Testis (tissue), 2 donors: ENCODE measurements at regions not wholly inside any gene's neighbourhood (a gene's known extent, or its start where the extent isn't known, plus 50 kb on each side); places are given as distances from the start of the nearest gene placed in this dataset.

Experiments
- DNase-seq: peaks from one replicate; pipeline ENCODE4 v3.0.0-alpha.2; 2019
- H3K27ac ChIP-seq, 2 donors: fragments of 200-600 bp; sonication (generic); one replicate each; pipeline ENCODE4 v1.5.1; 2019
- H3K27me3 ChIP-seq: fragments of 200-600 bp; sonication (generic); one replicate; pipeline ENCODE4 v1.5.1; 2019
- H3K36me3 ChIP-seq: fragments of 200-600 bp; sonication (generic); one replicate; pipeline ENCODE4 v1.5.1; 2017; ENCODE audit warnings: low read depth; ENCODE audit errors: missing control alignments
- H3K4me1 ChIP-seq: fragments of 200-600 bp; sonication (generic); one replicate; pipeline ENCODE4 v1.5.1; 2019
- H3K4me3 ChIP-seq, 2 donors: fragments of 200-600 bp; sonication (generic); one replicate each; pipeline ENCODE4 v1.5.1; 2017 to 2019
- H3K9me3 ChIP-seq: fragments of 200-600 bp; sonication (generic); one replicate; pipeline ENCODE4 v1.5.1; 2017
- POLR2A ChIP-seq: fragments of 450-650 bp; IDR thresholded peaks from one replicate; pipeline ENCODE4 v1.6.1; 2017; ENCODE audit warnings: antibody characterized with exemption, mild to moderate bottlenecking, moderate library complexity
- WGBS, 2 donors: methylation state at CpG; one replicate each; pipeline ENCODE4 v1.1.5; 2018; 5-methylcytosine and 5-hydroxymethylcytosine counted together
- intact Hi-C: fragments of 100-400 bp; cut with DNase I; formaldehyde crosslinking; loops from one replicate; pipeline ENCODE4 v1.15.1; 2023; ENCODE audit warnings: low total_unique reads
- TF ChIP-seq, protein P1 (sequence below), 3 experiments: fragments of 450-650 bp in 2 of 3; fragments of 200-600 bp in 1 of 3; sonication (generic) in 1 of 3; IDR thresholded peaks; one replicate each; pipeline ENCODE4 v1.5.1; 2016 to 2019; ENCODE audit warnings: antibody characterized with exemption in 3 of 3, mild to moderate bottlenecking in 2 of 3, moderate library complexity in 1 of 3

DNA sequence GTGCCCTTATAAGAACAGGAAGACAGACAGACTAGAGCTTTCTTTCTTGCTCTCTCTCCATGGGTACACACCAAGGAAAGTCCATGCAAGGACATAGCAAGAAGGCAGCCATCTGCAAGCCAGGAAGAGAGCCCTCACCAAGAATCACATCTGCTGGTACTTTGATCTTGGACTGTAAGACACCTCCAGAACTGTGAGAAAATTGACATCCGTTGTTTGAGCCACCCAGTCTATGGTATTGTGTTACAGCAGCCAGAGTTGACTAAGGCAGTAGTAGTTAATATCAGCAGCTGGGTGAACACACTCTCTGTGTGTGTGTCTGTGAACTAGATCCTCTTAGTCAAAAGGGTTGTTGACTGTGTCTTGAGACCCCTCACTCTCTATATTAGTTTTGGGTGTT lies 53.8 kb upstream of the PPP2R5A start:
- Histone ChIP-seq H3K4me1 (no peaks in the 10 kb centered on the region), H3K4me3 (no peak overlapping the region), H3K27me3 (no peaks in the 10 kb centered on the region), H3K27ac (no peak overlapping the region), H3K36me3 (no peaks in the 10 kb centered on the region), H3K9me3 (no peaks in the 10 kb centered on the region)
- no peak for DNase-seq
- intact Hi-C loops = no loop called here
- WGBS, 2 donors = 75 to 95% methylated on average over 1 of the region's 1 CpG
- TF ChIP-seq, protein P1, sequence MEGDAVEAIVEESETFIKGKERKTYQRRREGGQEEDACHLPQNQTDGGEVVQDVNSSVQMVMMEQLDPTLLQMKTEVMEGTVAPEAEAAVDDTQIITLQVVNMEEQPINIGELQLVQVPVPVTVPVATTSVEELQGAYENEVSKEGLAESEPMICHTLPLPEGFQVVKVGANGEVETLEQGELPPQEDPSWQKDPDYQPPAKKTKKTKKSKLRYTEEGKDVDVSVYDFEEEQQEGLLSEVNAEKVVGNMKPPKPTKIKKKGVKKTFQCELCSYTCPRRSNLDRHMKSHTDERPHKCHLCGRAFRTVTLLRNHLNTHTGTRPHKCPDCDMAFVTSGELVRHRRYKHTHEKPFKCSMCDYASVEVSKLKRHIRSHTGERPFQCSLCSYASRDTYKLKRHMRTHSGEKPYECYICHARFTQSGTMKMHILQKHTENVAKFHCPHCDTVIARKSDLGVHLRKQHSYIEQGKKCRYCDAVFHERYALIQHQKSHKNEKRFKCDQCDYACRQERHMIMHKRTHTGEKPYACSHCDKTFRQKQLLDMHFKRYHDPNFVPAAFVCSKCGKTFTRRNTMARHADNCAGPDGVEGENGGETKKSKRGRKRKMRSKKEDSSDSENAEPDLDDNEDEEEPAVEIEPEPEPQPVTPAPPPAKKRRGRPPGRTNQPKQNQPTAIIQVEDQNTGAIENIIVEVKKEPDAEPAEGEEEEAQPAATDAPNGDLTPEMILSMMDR (IDR thresholded peaks at IDR 0.05) = no peak
- no peak for TF ChIP-seq POLR2A

DNA sequence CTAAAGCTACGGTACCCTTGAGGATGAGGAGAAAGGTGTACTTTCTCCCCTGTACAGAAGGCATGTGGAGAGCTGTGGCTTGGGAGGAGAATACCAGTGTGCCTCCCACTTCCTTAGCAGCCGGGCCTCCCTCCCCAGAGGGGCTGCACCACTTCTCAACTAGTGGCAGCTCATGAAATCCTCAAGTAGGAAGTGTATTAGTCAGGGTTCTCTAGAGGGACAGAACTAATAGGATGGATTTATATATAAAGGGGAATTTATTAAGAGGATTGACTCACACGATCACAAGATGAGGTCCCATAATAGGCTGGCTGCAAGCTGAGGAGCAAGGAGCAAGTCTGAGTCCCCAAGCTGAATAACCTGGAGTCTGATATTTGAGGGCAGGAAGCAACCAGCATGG lies 53.1 kb upstream of the PPP2R5A start:
- H3K36me3 ChIP-seq = no peaks in the 10 kb centered on the region
- no peak overlapping the region for H3K27ac ChIP-seq
- DNase-seq = no peak
- intact Hi-C loops = no loop called here
- H3K4me3 ChIP-seq = no peak overlapping the region
- no peaks in the 10 kb centered on the region for H3K27me3 ChIP-seq
- H3K9me3 ChIP-seq = no peaks in the 10 kb centered on the region
- 86 to 87% methylated on average over 2 to 3 of the region's 3 CpGs for WGBS, 2 donors
- H3K4me1 ChIP-seq = no peaks in the 10 kb centered on the region
- no peak for TF ChIP-seq POLR2A
- TF ChIP-seq, protein P1 (IDR thresholded peaks at IDR 0.05) = no peak

DNA sequence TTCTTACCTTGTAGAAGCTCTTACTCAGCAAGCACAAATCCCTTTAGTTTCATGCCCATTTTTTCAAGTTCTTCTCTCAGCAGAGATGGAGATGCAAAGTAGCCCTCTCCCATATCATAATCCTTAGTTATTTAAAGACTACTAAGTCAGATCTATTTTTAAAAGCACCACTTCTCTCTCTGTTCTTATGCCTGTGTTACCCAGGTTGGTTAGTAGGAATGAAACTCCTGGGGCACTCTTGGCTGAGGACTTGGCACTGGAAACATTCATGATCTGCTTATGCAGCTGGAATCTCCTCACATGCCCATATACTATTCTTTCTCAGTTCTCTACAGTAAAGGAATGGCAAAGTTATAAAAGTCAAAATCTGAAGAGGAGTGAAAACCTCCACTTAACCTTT lies 51.9 kb upstream of the PPP2R5A start:
- Histone ChIP-seq H3K27ac (no peak overlapping the region), H3K9me3 (no peaks in the 10 kb centered on the region), H3K4me1 (no peaks in the 10 kb centered on the region), H3K4me3 (no peak overlapping the region), H3K36me3 (no peaks in the 10 kb centered on the region), H3K27me3 (no peaks in the 10 kb centered on the region)
- intact Hi-C loops = no loop called here
- DNase-seq = no peak
- no peak for TF ChIP-seq POLR2A
- TF ChIP-seq, protein P1 (IDR thresholded peaks at IDR 0.05) = no peak

DNA sequence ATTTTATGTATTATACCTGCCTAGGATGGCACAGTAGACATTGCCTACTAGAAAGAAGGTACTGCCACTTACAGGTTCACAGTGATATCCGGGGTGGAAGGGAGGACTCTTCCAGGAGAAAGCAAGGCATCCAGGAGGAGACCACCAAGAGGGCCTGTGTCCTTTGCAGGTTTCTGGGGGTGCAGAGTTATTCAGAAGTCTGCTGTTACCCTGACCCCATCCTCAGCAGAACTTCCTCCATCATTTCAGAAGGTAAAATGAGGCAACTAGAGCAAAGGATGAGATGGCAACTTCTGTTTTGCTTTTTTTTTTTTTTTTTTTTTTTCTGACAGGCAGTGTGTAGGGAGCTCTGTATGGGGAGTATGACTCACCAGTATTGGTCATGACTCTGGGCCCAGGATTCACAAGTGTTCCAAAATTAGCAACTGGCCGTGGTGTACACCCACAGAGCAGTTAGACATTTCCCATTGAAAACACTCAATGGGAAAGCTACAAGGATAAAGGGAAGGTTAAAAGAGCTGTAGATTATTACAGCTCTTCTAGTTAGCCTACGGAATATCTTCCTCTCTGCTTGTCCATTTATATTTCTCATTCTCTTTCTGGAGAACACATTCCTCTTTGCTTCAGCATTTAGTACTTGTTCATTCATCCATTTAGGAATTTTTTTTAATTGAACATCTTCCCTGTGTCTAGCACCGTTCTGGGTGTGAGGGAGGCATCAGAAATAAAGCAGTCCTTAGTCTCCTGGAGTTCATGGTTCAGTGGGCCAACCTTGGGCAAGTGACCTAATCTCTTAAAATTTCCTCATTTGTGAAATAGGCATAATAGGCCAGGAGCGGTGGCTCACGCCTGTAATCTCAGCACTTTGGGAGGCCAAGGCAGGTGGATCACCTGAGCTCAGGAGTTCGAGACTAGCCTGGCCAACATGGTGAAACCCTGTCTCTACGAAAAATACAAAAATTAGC lies 50.5 kb upstream of the PPP2R5A start:
- no peak for TF ChIP-seq POLR2A
- TF ChIP-seq, protein P1 (IDR thresholded peaks at IDR 0.05) = no peak
- Histone ChIP-seq H3K27me3 (no peaks in the 10 kb centered on the region), H3K27ac (no peak overlapping the region), H3K36me3 (no peaks in the 10 kb centered on the region), H3K4me3 (no peak overlapping the region), H3K9me3 (no peaks in the 10 kb centered on the region), H3K4me1 (no peaks in the 10 kb centered on the region)
- no peak for DNase-seq
- 82 to 84% methylated on average over 8 of the region's 8 CpGs for WGBS, 2 donors
- intact Hi-C loops = no loop called here
